ENCODE measurements at regions not wholly inside any gene's neighbourhood (a gene's known extent, or its start where the extent isn't known, plus 50 kb on each side); places are given as distances from the start of the nearest gene placed in this dataset.

DNA sequence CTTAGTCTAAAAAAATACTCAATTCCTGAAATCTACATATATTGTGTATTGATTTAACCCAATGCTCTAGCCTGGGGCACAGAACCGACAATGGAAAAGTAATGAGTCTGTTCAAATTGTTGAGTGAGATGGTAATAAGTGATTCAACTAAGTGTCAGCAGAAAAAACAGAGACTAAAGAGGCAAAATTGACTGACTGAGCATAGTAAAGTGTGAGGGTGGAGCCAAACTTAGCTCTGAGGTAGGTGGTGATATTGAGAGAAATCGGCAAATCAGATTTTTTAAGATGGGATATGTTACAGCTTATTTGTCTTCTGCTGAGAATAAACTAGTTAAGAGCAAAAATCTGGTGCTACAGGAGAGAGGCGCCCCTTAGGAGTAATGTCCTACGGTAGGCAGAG lies 764.0 kb upstream of the LRRN3 start (continued):
- TF ChIP-seq, protein P1, sequence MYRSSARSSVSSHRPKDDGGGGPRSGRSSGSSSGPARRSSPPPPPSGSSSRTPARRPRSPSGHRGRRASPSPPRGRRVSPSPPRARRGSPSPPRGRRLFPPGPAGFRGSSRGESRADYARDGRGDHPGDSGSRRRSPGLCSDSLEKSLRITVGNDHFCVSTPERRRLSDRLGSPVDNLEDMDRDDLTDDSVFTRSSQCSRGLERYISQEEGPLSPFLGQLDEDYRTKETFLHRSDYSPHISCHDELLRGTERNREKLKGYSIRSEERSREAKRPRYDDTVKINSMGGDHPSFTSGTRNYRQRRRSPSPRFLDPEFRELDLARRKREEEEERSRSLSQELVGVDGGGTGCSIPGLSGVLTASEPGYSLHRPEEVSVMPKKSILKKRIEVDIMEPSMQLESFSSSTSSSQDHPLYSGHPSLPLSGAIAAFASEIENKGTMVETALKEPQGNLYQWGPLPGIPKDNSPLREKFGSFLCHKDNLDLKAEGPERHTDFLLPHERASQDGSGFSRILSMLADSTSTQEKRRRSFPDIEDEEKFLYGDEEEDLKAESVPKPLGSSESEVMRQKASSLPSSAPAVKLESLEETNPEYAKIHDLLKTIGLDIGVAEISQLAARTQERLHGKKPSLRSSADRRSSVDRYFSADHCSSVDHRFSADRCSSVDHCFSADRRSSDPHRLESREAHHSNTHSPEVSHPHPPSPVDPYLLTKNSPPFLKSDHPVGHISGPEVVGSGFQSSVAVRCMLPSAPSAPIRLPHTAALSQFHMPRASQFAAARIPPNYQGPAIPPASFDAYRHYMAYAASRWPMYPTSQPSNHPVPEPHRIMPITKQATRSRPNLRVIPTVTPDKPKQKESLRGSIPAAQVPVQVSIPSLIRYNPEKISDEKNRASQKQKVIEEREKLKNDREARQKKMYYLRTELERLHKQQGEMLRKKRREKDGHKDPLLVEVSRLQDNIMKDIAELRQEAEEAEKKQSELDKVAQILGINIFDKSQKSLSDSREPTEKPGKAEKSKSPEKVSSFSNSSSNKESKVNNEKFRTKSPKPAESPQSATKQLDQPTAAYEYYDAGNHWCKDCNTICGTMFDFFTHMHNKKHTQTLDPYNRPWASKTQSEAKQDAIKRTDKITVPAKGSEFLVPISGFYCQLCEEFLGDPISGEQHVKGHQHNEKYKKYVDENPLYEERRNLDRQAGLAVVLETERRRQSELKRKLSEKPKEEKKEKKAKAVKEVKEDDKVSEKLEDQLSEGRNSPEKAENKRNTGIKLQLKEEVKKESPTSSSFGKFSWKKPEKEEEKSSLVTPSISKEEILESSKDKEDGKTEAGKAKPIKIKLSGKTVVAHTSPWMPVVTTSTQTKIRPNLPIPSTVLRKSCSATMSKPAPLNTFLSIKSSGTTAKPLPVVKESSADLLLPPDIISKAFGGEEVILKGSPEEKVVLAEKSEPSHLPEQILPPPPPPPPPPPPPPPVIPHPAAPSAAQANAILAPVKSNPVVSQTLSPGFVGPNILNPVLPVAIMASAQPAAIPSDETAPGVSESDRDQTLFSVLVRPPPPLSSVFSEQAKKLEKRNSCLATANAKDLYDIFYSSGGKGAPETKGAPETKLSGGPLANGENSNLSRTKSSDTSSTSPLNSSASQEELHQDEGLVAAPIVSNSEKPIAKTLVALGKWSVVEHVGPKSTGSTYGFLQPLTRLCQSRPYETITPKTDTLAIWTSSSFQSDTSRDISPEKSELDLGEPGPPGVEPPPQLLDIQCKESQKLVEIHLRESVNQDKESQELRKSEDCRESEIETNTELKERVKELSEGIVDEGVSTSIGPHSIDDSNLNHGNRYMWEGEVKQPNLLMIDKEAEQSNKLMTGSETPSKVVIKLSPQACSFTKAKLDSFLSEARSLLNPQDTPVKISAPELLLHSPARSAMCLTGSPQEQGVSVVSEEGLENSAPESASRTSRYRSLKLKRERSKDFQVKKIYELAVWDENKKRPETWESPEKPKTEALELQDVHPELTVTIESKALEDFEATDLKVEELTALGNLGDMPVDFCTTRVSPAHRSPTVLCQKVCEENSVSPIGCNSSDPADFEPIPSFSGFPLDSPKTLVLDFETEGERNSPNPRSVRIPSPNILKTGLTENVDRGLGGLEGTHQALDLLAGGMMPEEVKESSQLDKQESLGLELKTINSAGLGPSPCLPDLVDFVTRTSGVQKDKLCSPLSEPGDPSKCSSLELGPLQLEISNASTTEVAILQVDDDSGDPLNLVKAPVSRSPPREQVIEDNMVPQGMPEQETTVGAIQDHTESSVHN (CRISPR knock-in tag; IDR thresholded peaks at IDR 0.05), result no peak
- TF ChIP-seq, protein P2, sequence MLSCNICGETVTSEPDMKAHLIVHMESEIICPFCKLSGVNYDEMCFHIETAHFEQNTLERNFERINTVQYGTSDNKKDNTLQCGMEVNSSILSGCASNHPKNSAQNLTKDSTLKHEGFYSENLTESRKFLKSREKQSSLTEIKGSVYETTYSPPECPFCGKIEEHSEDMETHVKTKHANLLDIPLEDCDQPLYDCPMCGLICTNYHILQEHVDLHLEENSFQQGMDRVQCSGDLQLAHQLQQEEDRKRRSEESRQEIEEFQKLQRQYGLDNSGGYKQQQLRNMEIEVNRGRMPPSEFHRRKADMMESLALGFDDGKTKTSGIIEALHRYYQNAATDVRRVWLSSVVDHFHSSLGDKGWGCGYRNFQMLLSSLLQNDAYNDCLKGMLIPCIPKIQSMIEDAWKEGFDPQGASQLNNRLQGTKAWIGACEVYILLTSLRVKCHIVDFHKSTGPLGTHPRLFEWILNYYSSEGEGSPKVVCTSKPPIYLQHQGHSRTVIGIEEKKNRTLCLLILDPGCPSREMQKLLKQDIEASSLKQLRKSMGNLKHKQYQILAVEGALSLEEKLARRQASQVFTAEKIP (CRISPR knock-in tag; IDR thresholded peaks at IDR 0.05; ENCODE audit: borderline replicate concordance), result no peak
- TF ChIP-seq, protein P3, sequence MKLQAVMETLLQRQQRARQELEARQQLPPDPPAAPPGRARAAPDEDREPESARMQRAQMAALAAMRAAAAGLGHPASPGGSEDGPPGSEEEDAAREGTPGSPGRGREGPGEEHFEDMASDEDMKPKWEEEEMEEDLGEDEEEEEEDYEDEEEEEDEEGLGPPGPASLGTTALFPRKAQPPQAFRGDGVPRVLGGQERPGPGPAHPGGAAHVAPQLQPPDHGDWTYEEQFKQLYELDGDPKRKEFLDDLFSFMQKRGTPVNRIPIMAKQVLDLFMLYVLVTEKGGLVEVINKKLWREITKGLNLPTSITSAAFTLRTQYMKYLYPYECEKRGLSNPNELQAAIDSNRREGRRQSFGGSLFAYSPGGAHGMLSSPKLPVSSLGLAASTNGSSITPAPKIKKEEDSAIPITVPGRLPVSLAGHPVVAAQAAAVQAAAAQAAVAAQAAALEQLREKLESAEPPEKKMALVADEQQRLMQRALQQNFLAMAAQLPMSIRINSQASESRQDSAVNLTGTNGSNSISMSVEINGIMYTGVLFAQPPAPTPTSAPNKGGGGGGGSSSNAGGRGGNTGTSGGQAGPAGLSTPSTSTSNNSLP (IDR thresholded peaks at IDR 0.05; ENCODE audit: low read depth, low read length), result no peak
- TF ChIP-seq, protein P4, sequence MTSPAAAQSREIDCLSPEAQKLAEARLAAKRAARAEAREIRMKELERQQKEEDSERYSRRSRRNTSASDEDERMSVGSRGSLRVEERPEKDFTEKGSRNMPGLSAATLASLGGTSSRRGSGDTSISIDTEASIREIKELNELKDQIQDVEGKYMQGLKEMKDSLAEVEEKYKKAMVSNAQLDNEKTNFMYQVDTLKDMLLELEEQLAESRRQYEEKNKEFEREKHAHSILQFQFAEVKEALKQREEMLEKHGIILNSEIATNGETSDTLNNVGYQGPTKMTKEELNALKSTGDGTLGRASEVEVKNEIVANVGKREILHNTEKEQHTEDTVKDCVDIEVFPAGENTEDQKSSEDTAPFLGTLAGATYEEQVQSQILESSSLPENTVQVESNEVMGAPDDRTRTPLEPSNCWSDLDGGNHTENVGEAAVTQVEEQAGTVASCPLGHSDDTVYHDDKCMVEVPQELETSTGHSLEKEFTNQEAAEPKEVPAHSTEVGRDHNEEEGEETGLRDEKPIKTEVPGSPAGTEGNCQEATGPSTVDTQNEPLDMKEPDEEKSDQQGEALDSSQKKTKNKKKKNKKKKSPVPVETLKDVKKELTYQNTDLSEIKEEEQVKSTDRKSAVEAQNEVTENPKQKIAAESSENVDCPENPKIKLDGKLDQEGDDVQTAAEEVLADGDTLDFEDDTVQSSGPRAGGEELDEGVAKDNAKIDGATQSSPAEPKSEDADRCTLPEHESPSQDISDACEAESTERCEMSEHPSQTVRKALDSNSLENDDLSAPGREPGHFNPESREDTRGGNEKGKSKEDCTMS (CRISPR knock-in tag; conservative IDR thresholded peaks at IDR 0.05), result no peak
